Endothelial cell of umbilical vein (primary cell): ENCODE measurements at regions not wholly inside any gene's neighbourhood (a gene's known extent, or its start where the extent isn't known, plus 50 kb on each side); places are given as distances from the start of the nearest gene placed in this dataset.

ENCODE experiments used
- BruUV-seq: library from RNA; stranded (reverse); fragments of 400-500 nt; replicated peaks from 2 replicates; lab custom pipeline; 2021; lab: Mats Ljungman, UMichigan
- CTCF ChIA-PET: fragments of 300-600, 350-600 bp; sonication (Branson Sonifier 250); formaldehyde crosslinking; loops from one replicate; lab custom pipeline; 2021; ENCODE audit warnings: antibody characterized with exemption, inconsistent platforms; lab: Charles Lee
- POLR2A ChIA-PET: fragments of 300-600, 350-600 bp; sonication (Branson Sonifier 250); formaldehyde crosslinking; loops from one replicate; lab custom pipeline; 2021; ENCODE audit warnings: antibody characterized with exemption, inconsistent platforms; lab: Charles Lee
- DNase-seq: peaks from one replicate; pipeline ENCODE4 v3.0.0-alpha.2; 2011; ENCODE audit warnings: low read depth, low spot score
- FAIRE-seq: peaks from 2 replicates; lab custom pipeline; 2011; peaks lifted over from hg19 to GRCh38; lab: Jason Lieb, UNC
- H2AFZ ChIP-seq: 2 replicates; pipeline ENCODE4 v1.6.0; 2012; ENCODE audit warnings: low read depth, low read length, control low read depth, inconsistent platforms
- H3K27ac ChIP-seq: 2 replicates; pipeline ENCODE4 v1.5.1; 2011; ENCODE audit warnings: low read depth, mild to moderate bottlenecking, control low read depth, low read length, moderate library complexity; ENCODE audit not compliant: insufficient read depth
- H3K27me3 ChIP-seq, 2 experiments: 2 replicates each; pipeline versions ENCODE4 v1.6.0 to v1.6.1; 2011; ENCODE audit warnings: low read length in 2 of 2, mixed read lengths in 1 of 2; ENCODE audit not compliant: control insufficient read depth in 2 of 2, insufficient read depth in 2 of 2
- H3K36me3 ChIP-seq, 2 experiments: 2 replicates in 1 of 2; 3 replicates in 1 of 2; pipeline ENCODE4 v1.5.1; 2011; ENCODE audit warnings: low read length in 2 of 2, mild to moderate bottlenecking in 1 of 2, moderate library complexity in 1 of 2; ENCODE audit not compliant: control insufficient read depth in 2 of 2, insufficient read depth in 2 of 2; ENCODE audit errors: extremely low read depth in 1 of 2
- H3K4me1 ChIP-seq: 3 replicates; pipeline ENCODE4 v1.5.1; 2011; ENCODE audit warnings: mild to moderate bottlenecking, low read length; ENCODE audit not compliant: control insufficient read depth, insufficient read depth; ENCODE audit errors: extremely low read depth
- H3K4me2 ChIP-seq: 2 replicates; pipeline ENCODE4 v1.6.1; 2011; ENCODE audit warnings: low read length, control low read depth, mixed read lengths; ENCODE audit not compliant: insufficient read depth
- H3K4me3 ChIP-seq, 3 experiments: fragments of 200-600 bp in 1 of 3; sonication (generic), shearing (Covaris generic) in 1 of 3; replicated peaks in 1 of 3; 2 replicates each; pipeline ENCODE4 v1.5.1; 2011 to 2016; ENCODE audit warnings: control low read depth in 3 of 3, low read length in 3 of 3, mild to moderate bottlenecking in 2 of 3, inconsistent platforms in 1 of 3, low read depth in 1 of 3, moderate library complexity in 1 of 3; ENCODE audit not compliant: insufficient read depth in 1 of 3
- H3K79me2 ChIP-seq: 2 replicates; pipeline ENCODE4 v1.6.0; 2012; ENCODE audit warnings: low read length, inconsistent platforms; ENCODE audit not compliant: control insufficient read depth, insufficient read depth
- H3K9ac ChIP-seq: replicated peaks from 2 replicates; pipeline ENCODE3; 2011; ENCODE audit warnings: low read length, control low read depth; ENCODE audit not compliant: insufficient read depth; ENCODE audit errors: extremely low read depth
- H3K9me1 ChIP-seq: replicated peaks from 3 replicates; pipeline ENCODE4 v1.6.0; 2011; ENCODE audit warnings: mild to moderate bottlenecking, low read length; ENCODE audit not compliant: control insufficient read depth, insufficient read depth; ENCODE audit errors: extremely low read depth
- H3K9me3 ChIP-seq: replicated peaks from 2 replicates; pipeline ENCODE4 v1.5.1; 2012; ENCODE audit warnings: low read length, inconsistent platforms; ENCODE audit not compliant: control insufficient read depth, insufficient read depth
- H4K20me1 ChIP-seq: replicated peaks from 2 replicates; pipeline ENCODE3; 2011; ENCODE audit warnings: mild to moderate bottlenecking, low read length; ENCODE audit not compliant: control insufficient read depth, insufficient read depth; ENCODE audit errors: extremely low read depth
- EZH2 ChIP-seq: IDR thresholded peaks from 2 replicates; pipeline ENCODE4 v1.6.1; 2012; ENCODE audit warnings: borderline replicate concordance, low read depth, mild to moderate bottlenecking, moderate library complexity, low read length, inconsistent platforms; ENCODE audit not compliant: severe bottlenecking
- FOS ChIP-seq: IDR thresholded peaks from 2 replicates; pipeline ENCODE4 v1.6.1; 2011; ENCODE audit warnings: mild to moderate bottlenecking, low read length, moderate library complexity, borderline replicate concordance; ENCODE audit not compliant: insufficient read depth
- GATA2 ChIP-seq: IDR thresholded peaks from 2 replicates; pipeline ENCODE4 v1.7.0; 2011; ENCODE audit warnings: low read depth, mild to moderate bottlenecking, moderate library complexity, mixed read lengths, low read length; ENCODE audit not compliant: insufficient read length, insufficient read depth
- JUN ChIP-seq: IDR thresholded peaks from 2 replicates; pipeline ENCODE4 v1.6.1; 2011; ENCODE audit warnings: borderline replicate concordance, low read depth; ENCODE audit not compliant: insufficient read length, insufficient read depth
- MYC ChIP-seq: IDR thresholded peaks from one replicate; pipeline ENCODE4 v1.6.1; 2011; ENCODE audit warnings: mild to moderate bottlenecking, low read depth, low read length
- POLR2A ChIP-seq: IDR thresholded peaks from 2 replicates; pipeline ENCODE4 v1.6.1; 2012; ENCODE audit warnings: low read depth, mild to moderate bottlenecking, control low read depth, low read length
- POLR2AphosphoS5 ChIP-seq: IDR thresholded peaks from 2 replicates; pipeline ENCODE4 v1.6.1; 2012; ENCODE audit warnings: low read depth, mild to moderate bottlenecking, control low read depth, low read length, moderate library complexity; ENCODE audit not compliant: insufficient read depth
- dilution Hi-C: fragments of 300-500 bp; cut with MboI; formaldehyde crosslinking; loops from one replicate; pipeline ENCODE4 v1.15.0; 2019; ENCODE audit warnings: low sequenced_read_pairs; ENCODE audit not compliant: extremely low pct_ligation_motif_present
- intact Hi-C: fragments of 100-400 bp; cut with micrococcal nuclease; formaldehyde crosslinking; loops from one replicate; pipeline ENCODE4 v1.10.0; 2022
- TF ChIP-seq, protein P1 (sequence below), 2 donors: IDR thresholded peaks; 1 replicate in 1 of 2; 2 replicates in 1 of 2; pipeline ENCODE4 v1.5.1; 2011; ENCODE audit warnings: low read length in 2 of 2, mild to moderate bottlenecking in 2 of 2, moderate library complexity in 2 of 2, control low read depth in 1 of 2, inconsistent platforms in 1 of 2, low read depth in 1 of 2; ENCODE audit not compliant: insufficient read depth in 1 of 2; ENCODE audit errors: extremely low read depth in 1 of 2
- TF ChIP-seq, protein P2 (sequence below): IDR thresholded peaks from 2 replicates; pipeline ENCODE4 v1.6.1; 2011; ENCODE audit not compliant: insufficient read depth, insufficient read length

DNA sequence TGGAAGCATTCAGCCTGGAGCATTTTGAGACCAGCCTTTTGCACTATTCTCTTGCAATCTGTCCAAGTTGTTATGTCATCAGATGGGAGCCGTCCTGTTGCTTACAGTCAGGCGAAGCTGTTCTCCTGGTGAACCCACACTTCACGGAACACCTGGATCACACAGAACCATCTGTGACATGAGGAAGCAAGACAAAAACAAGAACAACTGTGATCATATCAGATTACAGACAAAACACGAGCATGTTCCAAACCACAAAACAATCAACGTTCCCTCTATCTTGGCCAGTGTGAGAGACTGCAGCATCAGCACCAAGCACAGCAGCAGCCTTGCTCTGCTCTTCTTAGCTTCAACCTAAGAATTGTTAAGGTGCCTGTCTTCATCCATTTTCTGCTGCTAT, 180.5 kb upstream of the SFSWAP start:
- Histone ChIP-seq H3K27ac (no peak overlapping the region), H3K4me2 (no peak overlapping the region), H3K9ac (no peak overlapping the region), H3K4me1 (no peaks in the 10 kb centered on the region), H3K36me3 (no peaks in the 10 kb centered on the region), H2AFZ (no peak overlapping the region), H3K4me3 (no peak overlapping the region), H3K9me3 (no peaks in the 10 kb centered on the region), H4K20me1 (no peaks in the 10 kb centered on the region), H3K79me2 (no peaks in the 10 kb centered on the region), H3K27me3 (no peaks in the 10 kb centered on the region), H3K9me1 (no peaks in the 10 kb centered on the region)
- POLR2A ChIA-PET, result no interaction called here
- dilution Hi-C loops (no loop called here), intact Hi-C loops (no loop called here)
- TF ChIP-seq, protein P1, sequence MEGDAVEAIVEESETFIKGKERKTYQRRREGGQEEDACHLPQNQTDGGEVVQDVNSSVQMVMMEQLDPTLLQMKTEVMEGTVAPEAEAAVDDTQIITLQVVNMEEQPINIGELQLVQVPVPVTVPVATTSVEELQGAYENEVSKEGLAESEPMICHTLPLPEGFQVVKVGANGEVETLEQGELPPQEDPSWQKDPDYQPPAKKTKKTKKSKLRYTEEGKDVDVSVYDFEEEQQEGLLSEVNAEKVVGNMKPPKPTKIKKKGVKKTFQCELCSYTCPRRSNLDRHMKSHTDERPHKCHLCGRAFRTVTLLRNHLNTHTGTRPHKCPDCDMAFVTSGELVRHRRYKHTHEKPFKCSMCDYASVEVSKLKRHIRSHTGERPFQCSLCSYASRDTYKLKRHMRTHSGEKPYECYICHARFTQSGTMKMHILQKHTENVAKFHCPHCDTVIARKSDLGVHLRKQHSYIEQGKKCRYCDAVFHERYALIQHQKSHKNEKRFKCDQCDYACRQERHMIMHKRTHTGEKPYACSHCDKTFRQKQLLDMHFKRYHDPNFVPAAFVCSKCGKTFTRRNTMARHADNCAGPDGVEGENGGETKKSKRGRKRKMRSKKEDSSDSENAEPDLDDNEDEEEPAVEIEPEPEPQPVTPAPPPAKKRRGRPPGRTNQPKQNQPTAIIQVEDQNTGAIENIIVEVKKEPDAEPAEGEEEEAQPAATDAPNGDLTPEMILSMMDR (IDR thresholded peaks at IDR 0.05; ENCODE audit: extremely low read depth in 1 of 2, insufficient read depth in 1 of 2, low read depth in 1 of 2, low read length in 2 of 2), result no peak
- TF ChIP-seq POLR2AphosphoS5 (no peak), MYC (no peak), JUN (no peak), POLR2A (no peak)
- CTCF ChIA-PET, result no interaction called here
- FAIRE-seq (no peak), DNase-seq (no peak)
- no TSS peak for BruUV-seq

DNA sequence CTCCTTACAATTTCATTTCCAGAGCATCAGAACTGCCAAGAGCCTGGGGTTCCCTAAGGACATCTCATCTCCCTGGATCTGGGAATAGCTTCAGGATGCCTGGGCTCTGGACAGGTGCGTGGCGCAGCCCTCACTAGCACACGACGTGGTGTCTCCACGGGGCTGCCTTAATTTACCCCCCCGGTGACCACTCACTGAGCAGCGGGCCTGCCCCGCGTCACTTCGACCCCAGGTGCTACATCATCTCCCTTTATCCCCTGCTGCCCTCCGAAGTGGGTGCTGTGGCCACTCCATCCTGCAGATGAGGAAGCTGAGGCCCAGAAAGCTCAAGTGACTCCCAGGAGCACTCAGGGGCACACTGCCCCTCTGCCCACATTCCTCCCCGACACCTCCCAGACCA, 177.8 kb upstream of the SFSWAP start:
- no peak overlapping the region for H3K27ac ChIP-seq
- no peaks in the 10 kb centered on the region for H3K9me3 ChIP-seq
- H3K4me2 ChIP-seq, result no peak overlapping the region
- H3K4me1 ChIP-seq, result no peaks in the 10 kb centered on the region
- intact Hi-C loops, result no loop called here
- no peaks in the 10 kb centered on the region for H4K20me1 ChIP-seq
- no peak overlapping the region for H3K4me3 ChIP-seq
- POLR2A ChIA-PET, result no interaction called here
- H3K36me3 ChIP-seq, result no peaks in the 10 kb centered on the region
- H3K27me3 ChIP-seq, result no peaks in the 10 kb centered on the region
- no peak overlapping the region for H2AFZ ChIP-seq
- no peaks in the 10 kb centered on the region for H3K79me2 ChIP-seq
- CTCF ChIA-PET, result no interaction called here
- DNase-seq, result no peak
- dilution Hi-C loops, result no loop called here
- no peak for TF ChIP-seq EZH2
- TF ChIP-seq, protein P1 (IDR thresholded peaks at IDR 0.05; ENCODE audit: extremely low read depth in 1 of 2, insufficient read depth in 1 of 2, low read depth in 1 of 2, low read length in 2 of 2), result no peak
- TF ChIP-seq, protein P2, sequence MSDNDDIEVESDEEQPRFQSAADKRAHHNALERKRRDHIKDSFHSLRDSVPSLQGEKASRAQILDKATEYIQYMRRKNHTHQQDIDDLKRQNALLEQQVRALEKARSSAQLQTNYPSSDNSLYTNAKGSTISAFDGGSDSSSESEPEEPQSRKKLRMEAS, result no peak
- no peak for TF ChIP-seq GATA2
- no peak for TF ChIP-seq POLR2A
- no peak for TF ChIP-seq FOS
- no peak for TF ChIP-seq MYC
- TF ChIP-seq POLR2AphosphoS5, result no peak
- no peak for TF ChIP-seq JUN
- FAIRE-seq, result no peak
- H3K9ac ChIP-seq, result no peak overlapping the region
- H3K9me1 ChIP-seq, result no peaks in the 10 kb centered on the region
- BruUV-seq, result no TSS peak
